ENCODE measurements at regions not wholly inside any gene's neighbourhood (a gene's known extent, or its start where the extent isn't known, plus 50 kb on each side); places are given as distances from the start of the nearest gene placed in this dataset.

DNA sequence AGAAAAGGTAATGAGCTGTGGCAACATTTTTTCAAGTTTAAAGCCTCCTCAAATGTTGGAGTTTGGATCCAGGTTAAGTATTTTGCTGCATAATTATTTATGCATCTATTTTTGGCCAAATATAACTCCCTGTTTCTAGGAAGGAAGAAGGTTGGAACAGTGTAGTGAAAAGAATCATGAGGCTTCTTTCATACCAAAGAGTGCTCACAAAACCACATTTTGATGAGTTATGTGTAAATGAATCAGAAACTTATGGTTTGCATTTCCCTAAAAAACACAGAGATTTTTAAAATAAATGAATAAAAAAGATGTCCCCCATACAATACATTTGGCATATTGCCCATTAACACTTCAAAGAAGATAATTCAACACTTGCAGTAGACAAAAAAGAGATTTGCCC, 246.9 kb upstream of the PRDM1 start:
- Histone ChIP-seq H3K27me3 (no peaks in the 10 kb centered on the region), H3K27ac (no peak overlapping the region), H3K4me3 (no peak overlapping the region), H3K9me3 (no peaks in the 10 kb centered on the region), H3K4me1 (no peaks in the 10 kb centered on the region), H3K36me3 (no peaks in the 10 kb centered on the region)
- TF ChIP-seq CTCF (IDR thresholded peaks at IDR 0.05 in 4 of 5, conservative IDR thresholded peaks at IDR 0.05 in 1 of 5) = no peak
- TF ChIP-seq POLR2A (IDR thresholded peaks at IDR 0.05) = no peak
- intact Hi-C loops (cut with DNase I; ENCODE audit: low total_unique reads) = no loop called here
- in situ Hi-C loops (cut with MboI; ENCODE audit: low sequenced_read_pairs in 4 of 4) = no loop called here
- no peak for ATAC-seq
- no peak for DNase-seq

DNA sequence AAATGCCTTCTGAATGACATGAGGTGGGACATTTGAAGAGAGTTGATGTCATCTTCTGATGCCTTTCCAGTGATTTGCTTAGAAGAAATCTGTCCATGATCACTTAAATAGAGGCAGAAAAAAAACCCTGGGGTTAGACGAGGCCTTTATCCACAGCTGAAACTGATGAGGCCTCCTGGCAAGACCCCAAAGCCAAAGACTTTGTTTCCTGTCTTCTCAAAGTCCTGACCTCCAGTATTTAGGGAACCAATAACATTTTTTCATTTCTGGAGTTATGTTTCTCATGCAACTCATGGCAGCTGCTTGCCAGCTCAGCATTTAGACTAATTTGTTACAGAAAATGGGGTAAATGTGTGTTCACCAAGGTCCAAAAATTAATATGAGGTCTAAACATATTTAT, 248.0 kb upstream of the PRDM1 start:
- H3K4me1 ChIP-seq = no peaks in the 10 kb centered on the region
- no peak for DNase-seq
- in situ Hi-C loops (cut with MboI; ENCODE audit: low sequenced_read_pairs in 4 of 4) (no loop called here), intact Hi-C loops (cut with DNase I; ENCODE audit: low total_unique reads) (no loop called here)
- no peaks in the 10 kb centered on the region for H3K27me3 ChIP-seq
- no peak overlapping the region for H3K4me3 ChIP-seq
- no peaks in the 10 kb centered on the region for H3K9me3 ChIP-seq
- H3K27ac ChIP-seq = no peak overlapping the region
- no peaks in the 10 kb centered on the region for H3K36me3 ChIP-seq
- no peak for TF ChIP-seq CTCF (IDR thresholded peaks at IDR 0.05 in 4 of 5, conservative IDR thresholded peaks at IDR 0.05 in 1 of 5)
- TF ChIP-seq POLR2A (IDR thresholded peaks at IDR 0.05) = no peak
- ATAC-seq = no peak

DNA sequence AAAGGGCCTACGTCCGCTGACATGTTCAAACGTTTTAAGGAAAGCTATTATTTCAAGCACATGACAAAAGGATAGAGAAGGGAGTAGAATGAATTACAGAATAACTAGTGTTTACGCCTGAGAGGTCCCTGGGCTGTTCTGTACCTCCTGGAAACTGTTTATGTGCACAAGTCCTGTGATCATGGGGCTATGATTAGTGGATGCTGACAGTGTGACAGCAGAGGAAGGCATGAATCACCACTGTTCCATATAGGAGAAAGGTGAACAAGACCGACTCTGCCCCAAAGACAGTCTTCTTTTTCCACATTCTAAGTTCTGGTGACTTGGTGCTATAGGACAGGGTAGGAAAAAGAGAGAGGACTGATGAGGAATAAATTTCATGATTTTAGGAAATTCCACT, 249.2 kb upstream of the PRDM1 start:
- no peak overlapping the region for H3K27ac ChIP-seq
- DNase-seq = no peak
- intact Hi-C loops (cut with DNase I; ENCODE audit: low total_unique reads) (loop anchor here (1.0 kb wide), 1 partner anchor 34 kb away; no protein-coding TSS in a partner anchor), in situ Hi-C loops (cut with MboI; ENCODE audit: low sequenced_read_pairs in 4 of 4) (no loop called here)
- no peaks in the 10 kb centered on the region for H3K27me3 ChIP-seq
- TF ChIP-seq POLR2A (IDR thresholded peaks at IDR 0.05) = no peak
- no peak for TF ChIP-seq CTCF (IDR thresholded peaks at IDR 0.05 in 4 of 5, conservative IDR thresholded peaks at IDR 0.05 in 1 of 5)
- no peaks in the 10 kb centered on the region for H3K9me3 ChIP-seq
- no peaks in the 10 kb centered on the region for H3K4me1 ChIP-seq
- H3K4me3 ChIP-seq = no peak overlapping the region
- no peaks in the 10 kb centered on the region for H3K36me3 ChIP-seq
- ATAC-seq = no peak

DNA sequence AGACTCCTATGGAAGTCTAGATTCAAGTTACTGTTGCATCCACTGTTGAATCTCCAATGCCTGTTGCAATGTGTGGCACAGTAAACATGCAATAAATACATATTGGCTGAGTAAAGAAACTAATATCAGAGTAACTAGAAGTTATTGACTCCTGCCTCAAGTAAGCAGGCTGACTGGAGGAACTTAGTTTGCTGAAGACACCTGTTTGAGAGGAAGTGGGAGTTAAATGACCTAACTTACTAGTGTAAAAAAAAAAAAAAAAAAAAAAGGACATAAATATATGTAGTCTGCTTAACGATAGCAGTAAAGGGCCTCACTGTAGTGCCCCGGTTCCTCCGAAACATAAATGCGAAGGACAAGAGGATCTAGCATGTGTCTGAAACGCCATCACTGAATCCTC, 249.8 kb upstream of the PRDM1 start:
- no peak for ATAC-seq
- in situ Hi-C loops (cut with MboI; ENCODE audit: low sequenced_read_pairs in 4 of 4) = no loop called here
- no peaks in the 10 kb centered on the region for H3K9me3 ChIP-seq
- no peaks in the 10 kb centered on the region for H3K27me3 ChIP-seq
- TF ChIP-seq POLR2A (IDR thresholded peaks at IDR 0.05) = no peak
- no peak for TF ChIP-seq CTCF (IDR thresholded peaks at IDR 0.05 in 4 of 5, conservative IDR thresholded peaks at IDR 0.05 in 1 of 5)
- H3K36me3 ChIP-seq = no peaks in the 10 kb centered on the region
- H3K27ac ChIP-seq = no peak overlapping the region
- H3K4me3 ChIP-seq = no peak overlapping the region
- intact Hi-C loops (cut with DNase I; ENCODE audit: low total_unique reads) = no loop called here
- no peaks in the 10 kb centered on the region for H3K4me1 ChIP-seq
- no peak for DNase-seq

- H3K27me3 ChIP-seq = no peaks in the 10 kb centered on the region
- H3K36me3 ChIP-seq = no peaks in the 10 kb centered on the region
- intact Hi-C loops (cut with DNase I; ENCODE audit: low total_unique reads) (no loop called here), in situ Hi-C loops (cut with MboI; ENCODE audit: low sequenced_read_pairs in 4 of 4) (no loop called here)
- no peak for ATAC-seq
- H3K4me3 ChIP-seq = no peak overlapping the region
- H3K27ac ChIP-seq = no peak overlapping the region
- H3K9me3 ChIP-seq = no peaks in the 10 kb centered on the region
- no peaks in the 10 kb centered on the region for H3K4me1 ChIP-seq
- no peak for DNase-seq
- no peak for TF ChIP-seq POLR2A (IDR thresholded peaks at IDR 0.05)
- no peak for TF ChIP-seq CTCF (IDR thresholded peaks at IDR 0.05 in 4 of 5, conservative IDR thresholded peaks at IDR 0.05 in 1 of 5)
Observed at GRCh38 chr6:105835373-105835772, 250.8 kb upstream of the PRDM1 start.

All from gastrocnemius medialis (tissue), 4 donors.